T-cell (primary cell): ENCODE measurements at regions not wholly inside any gene's neighbourhood (a gene's known extent, or its start where the extent isn't known, plus 50 kb on each side); places are given as distances from the start of the nearest gene placed in this dataset.

Experiments
- ATAC-seq, 4 experiments: fragments of 200-7000 bp in 3 of 4; fragments of 150-1000 bp in 1 of 4; cut with Tn5 transposase; replicated peaks in 1 of 4; 1 replicate in 3 of 4; 2 replicates in 1 of 4; pipeline ENCODE4 v1.10.0; 2021; ENCODE audit warnings: moderate library complexity in 3 of 4, mild to moderate bottlenecking in 2 of 4, moderate number of reproducible peaks in 1 of 4
- CTCF ChIA-PET, 2 donors: fragments of 300-600 bp; sonication (Branson Sonifier 250); formaldehyde crosslinking; loops; one replicate each; lab custom pipeline; 2022; ENCODE audit warnings: antibody characterized with exemption in 2 of 2; lab: Charles Lee
- POLR2A ChIA-PET, 2 donors: fragments of 300-600 bp; sonication (Branson Sonifier 250); formaldehyde crosslinking; loops; one replicate each; lab custom pipeline; 2022; ENCODE audit warnings: antibody characterized with exemption in 2 of 2; lab: Charles Lee
- DNase-seq, 35 experiments: peaks; one replicate each; pipeline versions ENCODE4 v3.0.0 to v3.0.0-alpha.2; 2013 to 2023
- H3K27ac ChIP-seq: one replicate; pipeline ENCODE4 v1.5.1; 2013; ENCODE audit warnings: low read length
- H3K27me3 ChIP-seq, 2 experiments: replicated peaks in 1 of 2; 1 replicate in 1 of 2; 2 replicates in 1 of 2; pipeline versions ENCODE4 v1.6.1 to v1.7.0; 2013; ENCODE audit warnings: low read length in 1 of 2, mixed read lengths in 1 of 2; ENCODE audit not compliant: control insufficient read depth in 2 of 2, insufficient read depth in 2 of 2; ENCODE audit errors: extremely low read depth in 1 of 2
- H3K36me3 ChIP-seq, 2 donors: 1 replicate in 1 of 2; 2 replicates in 1 of 2; pipeline versions ENCODE4 v1.6.1 to v1.7.0; 2013; ENCODE audit warnings: low read length in 1 of 2; ENCODE audit not compliant: control insufficient read depth in 2 of 2, insufficient read depth in 1 of 2; ENCODE audit errors: extremely low read depth in 1 of 2
- H3K4me1 ChIP-seq, 2 experiments: 1 replicate in 1 of 2; 2 replicates in 1 of 2; pipeline versions ENCODE4 v1.6.1 to v1.7.0; 2013; ENCODE audit warnings: low read length in 2 of 2, mixed read lengths in 1 of 2; ENCODE audit not compliant: insufficient read depth in 2 of 2, control insufficient read depth in 1 of 2; ENCODE audit errors: extremely low read depth in 1 of 2
- H3K4me3 ChIP-seq, 2 donors: 1 replicate in 1 of 2; 2 replicates in 1 of 2; pipeline versions ENCODE4 v1.5.1 to v1.7.0; 2013; ENCODE audit warnings: mild to moderate bottlenecking in 2 of 2, low read length in 1 of 2, moderate library complexity in 1 of 2; ENCODE audit not compliant: control insufficient read depth in 1 of 2; ENCODE audit errors: extremely low read depth in 1 of 2
- H3K9me3 ChIP-seq: 2 replicates; pipeline ENCODE4 v1.7.0; 2013
- H3K27ac Mint-ChIP-seq, 2 donors: one replicate each; pipeline ENCODE4 v1.8.0; 2020 to 2021; ENCODE audit warnings: mild to moderate bottlenecking in 2 of 2, mixed read lengths in 2 of 2
- H3K27me3 Mint-ChIP-seq, 2 donors: one replicate each; pipeline ENCODE4 v1.8.0; 2021 to 2022; ENCODE audit warnings: mixed read lengths in 2 of 2
- H3K36me3 Mint-ChIP-seq: one replicate; pipeline ENCODE4 v1.8.0; 2021; ENCODE audit warnings: mixed read lengths
- H3K4me1 Mint-ChIP-seq, 3 donors: one replicate each; pipeline ENCODE4 v1.8.0; 2020 to 2022; ENCODE audit warnings: mixed read lengths in 3 of 3, mild to moderate bottlenecking in 1 of 3
- H3K4me3 Mint-ChIP-seq, 3 donors: one replicate each; pipeline ENCODE4 v1.8.0; 2020 to 2022; ENCODE audit warnings: mild to moderate bottlenecking in 3 of 3, mixed read lengths in 3 of 3, moderate library complexity in 3 of 3
- H3K9me3 Mint-ChIP-seq, 3 donors: one replicate each; pipeline ENCODE4 v1.8.0; 2020 to 2022; ENCODE audit warnings: mixed read lengths in 3 of 3
- WGBS: methylation state at CpG from one replicate; pipeline ENCODE4 v1.1.5; 2013; ENCODE audit warnings: missing lambda C conversion rate; ENCODE audit not compliant: insufficient coverage; 5-methylcytosine and 5-hydroxymethylcytosine counted together

DNA sequence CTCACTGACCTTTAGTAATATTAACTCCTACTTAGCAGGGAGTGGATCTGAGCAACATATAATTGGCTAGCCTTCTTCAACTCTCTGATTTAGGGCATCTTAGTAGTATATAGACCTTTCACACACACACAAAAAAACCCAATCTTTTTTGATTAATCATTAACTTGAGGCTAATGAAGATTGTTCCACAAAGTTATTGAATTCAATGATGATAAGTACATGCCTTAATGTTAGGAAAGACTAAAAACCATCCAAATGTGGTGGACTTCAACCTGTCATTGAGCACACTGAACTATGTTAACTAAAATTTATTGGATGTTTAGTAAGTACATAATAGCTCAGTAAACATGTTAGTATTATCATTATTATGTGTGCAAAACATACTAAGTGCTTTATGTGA is 179.4 kb upstream of the SLC25A13 start:
- Histone ChIP-seq H3K4me1 (no peaks in the 10 kb centered on the region), H3K4me3 (no peak overlapping the region), H3K9me3 (no peaks in the 10 kb centered on the region), H3K36me3 (no peaks in the 10 kb centered on the region), H3K27me3 (no peaks in the 10 kb centered on the region), H3K27ac (no peak overlapping the region)
- Mint-ChIP-seq H3K36me3 (no peaks in the 10 kb centered on the region), H3K27ac (no peak overlapping the region), H3K9me3 (no peaks in the 10 kb centered on the region), H3K27me3 (peaks cover 1 to 4% of the 10 kb centered on the region in 2 donors), H3K4me3 (no peak overlapping the region), H3K4me1 (no peaks in the 10 kb centered on the region)
- no peak for DNase-seq
- ATAC-seq, result no peak
- ChIA-PET POLR2A (no interaction called here), CTCF (no interaction called here)

- Histone ChIP-seq H3K4me1 (peaks cover 0 to 4% of the 10 kb centered on the region in 2 experiments), H3K9me3 (no peaks in the 10 kb centered on the region), H3K27me3 (no peaks in the 10 kb centered on the region), H3K27ac (no peak overlapping the region), H3K4me3 (no peak overlapping the region), H3K36me3 (no peaks in the 10 kb centered on the region)
- Mint-ChIP-seq H3K4me1 (peaks cover 8 to 9% (median 9%) of the 10 kb centered on the region in 3 donors), H3K9me3 (no peaks in the 10 kb centered on the region), H3K36me3 (no peaks in the 10 kb centered on the region), H3K27me3 (peaks cover 0 to 4% of the 10 kb centered on the region in 2 donors), H3K27ac (no peak overlapping the region), H3K4me3 (no peak overlapping the region)
- POLR2A ChIA-PET, result no interaction called here
- no peak for DNase-seq
- ATAC-seq, result no peak
- CTCF ChIA-PET, result no interaction called here
- WGBS, result no CpG with 5 or more reads among the region's 3 CpGs
Measured at GRCh38 chr7:96499532-96499931, 177.6 kb upstream of the SLC25A13 start.

- H3K4me1 ChIP-seq, result peaks cover 0 to 4% of the 10 kb centered on the region in 2 experiments
- no peaks in the 10 kb centered on the region for H3K27me3 ChIP-seq
- Mint-ChIP-seq H3K27ac (no peak overlapping the region), H3K9me3 (no peaks in the 10 kb centered on the region), H3K4me1 (peaks cover 8 to 9% (median 9%) of the 10 kb centered on the region in 3 donors), H3K36me3 (no peaks in the 10 kb centered on the region), H3K4me3 (no peak overlapping the region), H3K27me3 (peaks cover 0 to 4% of the 10 kb centered on the region in 2 donors)
- DNase-seq, result no peak
- ChIA-PET POLR2A (no interaction called here), CTCF (no interaction called here)
- no peaks in the 10 kb centered on the region for H3K9me3 ChIP-seq
- H3K27ac ChIP-seq, result no peak overlapping the region
- no CpG with 5 or more reads among the region's 2 CpGs for WGBS
- ATAC-seq, result no peak
- no peaks in the 10 kb centered on the region for H3K36me3 ChIP-seq
- H3K4me3 ChIP-seq, result no peak overlapping the region
Measured at GRCh38 chr7:96497567-96497966, 175.7 kb upstream of the SLC25A13 start.

DNA sequence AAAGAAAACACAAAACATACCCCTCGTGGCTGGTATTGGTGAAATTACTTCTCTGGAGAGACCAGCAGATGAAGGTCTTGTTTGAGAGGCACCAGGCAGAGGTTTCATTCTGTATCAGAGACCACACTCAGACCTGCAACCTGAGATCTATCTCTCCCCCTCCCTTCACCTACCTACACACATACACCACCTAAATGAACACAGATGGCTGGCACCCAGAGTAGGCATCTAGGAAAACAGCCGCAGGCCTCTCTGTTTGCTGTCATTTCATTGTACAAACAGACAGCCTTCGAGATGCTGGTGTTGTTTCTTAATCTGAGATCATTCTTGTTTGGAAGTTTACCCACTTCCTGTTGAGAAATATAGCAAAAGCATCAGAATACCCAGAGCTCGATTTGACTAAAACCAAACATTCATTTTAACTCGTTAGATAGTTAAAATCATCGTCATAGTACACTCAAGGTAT is 173.9 kb upstream of the SLC25A13 start:
- no peak overlapping the region for H3K27ac ChIP-seq
- no peak for DNase-seq
- H3K4me1 Mint-ChIP-seq, result peaks cover 8 to 9% (median 9%) of the 10 kb centered on the region in 3 donors
- H3K36me3 ChIP-seq, result no peaks in the 10 kb centered on the region
- H3K4me1 ChIP-seq, result peaks cover 0 to 4% of the 10 kb centered on the region in 2 experiments
- peak overlapping the region; percentile 30 to 71 for H3K27ac Mint-ChIP-seq
- WGBS, result no CpG with 5 or more reads among the region's 6 CpGs
- ChIA-PET CTCF (no interaction called here), POLR2A (no interaction called here)
- no peaks in the 10 kb centered on the region for H3K9me3 ChIP-seq
- peak in 2 of 4 experiments; percentile 29 to 42 for ATAC-seq
- H3K27me3 Mint-ChIP-seq, result peaks cover 0 to 2% of the 10 kb centered on the region in 2 donors
- H3K4me3 Mint-ChIP-seq, result peak overlapping the region in 2 of 3 donors; percentile 11 to 32
- H3K9me3 Mint-ChIP-seq, result no peaks in the 10 kb centered on the region
- H3K36me3 Mint-ChIP-seq, result no peaks in the 10 kb centered on the region
- no peaks in the 10 kb centered on the region for H3K27me3 ChIP-seq
- H3K4me3 ChIP-seq, result no peak overlapping the region

GRCh38 chr7:96486681-96487080 is 164.8 kb upstream of the SLC25A13 start:
- POLR2A ChIA-PET, result no interaction called here
- 83% methylated on average over 1 of the region's 4 CpGs for WGBS

GRCh38 chr7:96484845-96485244 is 162.9 kb upstream of the SLC25A13 start:
- Mint-ChIP-seq H3K27ac (no peak overlapping the region), H3K4me3 (no peak overlapping the region), H3K4me1 (peaks cover 0 to 13% (median 3%) of the 10 kb centered on the region in 3 donors), H3K36me3 (no peaks in the 10 kb centered on the region), H3K9me3 (no peaks in the 10 kb centered on the region), H3K27me3 (no peaks in the 10 kb centered on the region)
- no peaks in the 10 kb centered on the region for H3K9me3 ChIP-seq
- ChIA-PET POLR2A (no interaction called here), CTCF (interaction anchor here in 1 of 2 donors (0.7 kb wide), 1 partner anchor 26 kb away, joined by 3 read pairs; no protein-coding TSS in a partner anchor)
- no peaks in the 10 kb centered on the region for H3K36me3 ChIP-seq
- peaks cover 0 to 2% of the 10 kb centered on the region in 2 experiments for H3K4me1 ChIP-seq
- WGBS, result 100% methylated on average over 1 of the region's 1 CpG
- DNase-seq (no peak), ATAC-seq (no peak)
- no peaks in the 10 kb centered on the region for H3K27me3 ChIP-seq
- H3K4me3 ChIP-seq, result no peak overlapping the region
- H3K27ac ChIP-seq, result no peak overlapping the region

More at GRCh38 chr7:96486681-96487080, 164.8 kb upstream of the SLC25A13 start:
- no peak for ATAC-seq
- Histone ChIP-seq H3K36me3 (no peaks in the 10 kb centered on the region), H3K27me3 (no peaks in the 10 kb centered on the region), H3K27ac (no peak overlapping the region), H3K9me3 (no peaks in the 10 kb centered on the region), H3K4me1 (peaks cover 0 to 2% of the 10 kb centered on the region in 2 experiments), H3K4me3 (no peak overlapping the region)
- no peaks in the 10 kb centered on the region for H3K27me3 Mint-ChIP-seq
- CTCF ChIA-PET, result no interaction called here
- H3K4me3 Mint-ChIP-seq, result no peak overlapping the region
- H3K9me3 Mint-ChIP-seq, result no peaks in the 10 kb centered on the region
- no peak overlapping the region for H3K27ac Mint-ChIP-seq
- DNase-seq, result no peak
- H3K36me3 Mint-ChIP-seq, result no peaks in the 10 kb centered on the region
- peaks cover 0 to 13% (median 3%) of the 10 kb centered on the region in 3 donors for H3K4me1 Mint-ChIP-seq

DNA sequence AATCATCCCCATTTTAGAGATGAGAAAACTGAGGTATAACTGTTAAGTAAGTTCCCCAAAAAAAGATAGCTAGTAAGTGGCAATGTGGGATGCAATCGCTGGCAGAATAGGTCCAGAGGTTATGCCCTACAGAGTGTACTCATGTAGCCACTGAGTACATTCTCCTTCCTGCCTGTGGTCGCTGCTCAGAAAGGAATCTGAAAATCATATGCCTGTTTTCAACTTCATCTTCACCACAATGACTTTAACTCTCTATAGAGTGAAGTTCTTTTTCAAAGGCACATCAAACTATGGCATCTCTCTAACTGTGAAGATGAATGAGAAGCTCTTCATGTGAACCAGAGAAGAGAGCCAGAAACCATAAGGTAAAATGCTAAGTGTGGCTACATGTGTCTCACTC is 162.2 kb upstream of the SLC25A13 start:
- no peaks in the 10 kb centered on the region for H3K9me3 Mint-ChIP-seq

More for the DNA sequence above, 162.2 kb upstream of the SLC25A13 start:
- Histone ChIP-seq H3K9me3 (no peaks in the 10 kb centered on the region), H3K27ac (no peak overlapping the region), H3K27me3 (no peaks in the 10 kb centered on the region), H3K4me3 (no peak overlapping the region), H3K4me1 (peaks cover 3 to 7% of the 10 kb centered on the region in 2 experiments), H3K36me3 (no peaks in the 10 kb centered on the region)
- peaks cover 5 to 20% (median 8%) of the 10 kb centered on the region in 3 donors for H3K4me1 Mint-ChIP-seq
- no peaks in the 10 kb centered on the region for H3K27me3 Mint-ChIP-seq
- ChIA-PET CTCF (interaction anchor here in 1 of 2 donors (0.7 kb wide), 1 partner anchor 25 kb away, joined by 3 read pairs; no protein-coding TSS in a partner anchor), POLR2A (no interaction called here)
- H3K4me3 Mint-ChIP-seq, result no peak overlapping the region
- no CpG with 5 or more reads among the region's 2 CpGs for WGBS
- H3K36me3 Mint-ChIP-seq, result no peaks in the 10 kb centered on the region
- H3K27ac Mint-ChIP-seq, result no peak overlapping the region
- no peak for ATAC-seq
- no peak for DNase-seq
